Kidney (tissue), 13 donors: ENCODE measurements at regions not wholly inside any gene's neighbourhood (a gene's known extent, or its start where the extent isn't known, plus 50 kb on each side); places are given as distances from the start of the nearest gene placed in this dataset.

Experiments
- DNase-seq, 5 donors: peaks; one replicate each; pipeline ENCODE4 v3.0.0-alpha.2; 2013 to 2020
- FAIRE-seq: peaks from 2 replicates; lab custom pipeline; 2012; peaks lifted over from hg19 to GRCh38; lab: Jason Lieb, UNC
- H3K27ac ChIP-seq, 2 donors: one replicate each; pipeline ENCODE4 v1.7.0; 2013; ENCODE audit warnings: low read depth in 2 of 2, low read length in 2 of 2, inconsistent platforms in 1 of 2
- H3K27me3 ChIP-seq: one replicate; pipeline ENCODE4 v1.7.1; 2013; ENCODE audit warnings: low read length, inconsistent platforms; ENCODE audit not compliant: control insufficient read depth, insufficient read depth
- H3K36me3 ChIP-seq, 3 donors: one replicate each; pipeline versions ENCODE4 v1.7.0 to v1.7.1; 2013; ENCODE audit warnings: low read length in 3 of 3, control low read depth in 1 of 3, inconsistent platforms in 1 of 3; ENCODE audit not compliant: insufficient read depth in 3 of 3, control insufficient read depth in 2 of 3
- H3K4me1 ChIP-seq, 3 donors: one replicate each; pipeline versions ENCODE4 v1.7.0 to v1.7.1; 2013; ENCODE audit warnings: low read length in 3 of 3, inconsistent platforms in 1 of 3, low read depth in 1 of 3; ENCODE audit not compliant: control insufficient read depth in 2 of 3, insufficient read depth in 2 of 3
- H3K4me3 ChIP-seq, 3 donors: one replicate each; pipeline versions ENCODE4 v1.7.0 to v1.8.1; 2013; ENCODE audit warnings: low read length in 3 of 3, control low read depth in 1 of 3, inconsistent platforms in 1 of 3
- H3K9ac ChIP-seq, 3 donors: one replicate each; pipeline versions ENCODE4 v1.7.0 to v1.7.1; 2013; ENCODE audit warnings: low read length in 3 of 3, control low read depth in 1 of 3, inconsistent platforms in 1 of 3
- H3K9me3 ChIP-seq, 3 donors: one replicate each; pipeline versions ENCODE4 v1.7.0 to v1.7.1; 2013; ENCODE audit warnings: low read length in 3 of 3, control low read depth in 1 of 3, inconsistent platforms in 1 of 3; ENCODE audit not compliant: control insufficient read depth in 2 of 3, insufficient read depth in 1 of 3
- intact Hi-C: fragments of 100-400 bp; cut with DNase I; formaldehyde crosslinking; loops from one replicate; pipeline ENCODE4 v1.11.1; 2022
- TF ChIP-seq, protein P1 (sequence below): IDR thresholded peaks from 3 replicates; pipeline ENCODE4 v1.5.1; 2012; ENCODE audit warnings: mild to moderate bottlenecking, moderate library complexity, borderline replicate concordance; ENCODE audit not compliant: insufficient read depth; ENCODE audit errors: extremely low read depth
- donor health status: control.
- donor health status: control.
- donor health status: control.
- donor health status: control.
- donor health status: control.
- donor health status: DM: yes; HTN: yes; CAD: no.
- donor health status: Normal renal cell carcinoma (clear cell type).

GRCh38 chr1:147434921-147435320 is 106.4 kb upstream of the BCL9 start:
- H3K9ac ChIP-seq, result no peak overlapping the region
- intact Hi-C loops, result no loop called here
- no peak overlapping the region for H3K27ac ChIP-seq
- H3K27me3 ChIP-seq, result no peaks in the 10 kb centered on the region
- FAIRE-seq (no peak), DNase-seq (no peak)
- TF ChIP-seq, protein P1, sequence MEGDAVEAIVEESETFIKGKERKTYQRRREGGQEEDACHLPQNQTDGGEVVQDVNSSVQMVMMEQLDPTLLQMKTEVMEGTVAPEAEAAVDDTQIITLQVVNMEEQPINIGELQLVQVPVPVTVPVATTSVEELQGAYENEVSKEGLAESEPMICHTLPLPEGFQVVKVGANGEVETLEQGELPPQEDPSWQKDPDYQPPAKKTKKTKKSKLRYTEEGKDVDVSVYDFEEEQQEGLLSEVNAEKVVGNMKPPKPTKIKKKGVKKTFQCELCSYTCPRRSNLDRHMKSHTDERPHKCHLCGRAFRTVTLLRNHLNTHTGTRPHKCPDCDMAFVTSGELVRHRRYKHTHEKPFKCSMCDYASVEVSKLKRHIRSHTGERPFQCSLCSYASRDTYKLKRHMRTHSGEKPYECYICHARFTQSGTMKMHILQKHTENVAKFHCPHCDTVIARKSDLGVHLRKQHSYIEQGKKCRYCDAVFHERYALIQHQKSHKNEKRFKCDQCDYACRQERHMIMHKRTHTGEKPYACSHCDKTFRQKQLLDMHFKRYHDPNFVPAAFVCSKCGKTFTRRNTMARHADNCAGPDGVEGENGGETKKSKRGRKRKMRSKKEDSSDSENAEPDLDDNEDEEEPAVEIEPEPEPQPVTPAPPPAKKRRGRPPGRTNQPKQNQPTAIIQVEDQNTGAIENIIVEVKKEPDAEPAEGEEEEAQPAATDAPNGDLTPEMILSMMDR, result no peak
- H3K4me1 ChIP-seq, result no peaks in the 10 kb centered on the region
- no peaks in the 10 kb centered on the region for H3K36me3 ChIP-seq
- no peaks in the 10 kb centered on the region for H3K9me3 ChIP-seq
- H3K4me3 ChIP-seq, result no peak overlapping the region

GRCh38 chr1:147444381-147444780 is 96.9 kb upstream of the BCL9 start:
- Histone ChIP-seq H3K9ac (no peak overlapping the region), H3K36me3 (no peaks in the 10 kb centered on the region), H3K4me1 (no peaks in the 10 kb centered on the region), H3K27me3 (no peaks in the 10 kb centered on the region), H3K27ac (no peak overlapping the region), H3K4me3 (no peak overlapping the region), H3K9me3 (peaks cover 0 to 17% (median 0%) of the 10 kb centered on the region in 3 donors)
- intact Hi-C loops, result no loop called here
- FAIRE-seq (no peak), DNase-seq (no peak)
- TF ChIP-seq, protein P1, result no peak

- FAIRE-seq, result no peak
- no peak for DNase-seq
- H3K27me3 ChIP-seq, result no peaks in the 10 kb centered on the region
- no peak overlapping the region for H3K4me3 ChIP-seq
- TF ChIP-seq, protein P1, result no peak
- intact Hi-C loops, result no loop called here
- no peaks in the 10 kb centered on the region for H3K36me3 ChIP-seq
- no peak overlapping the region for H3K9ac ChIP-seq
- peaks cover 0 to 3% (median 0%) of the 10 kb centered on the region in 3 donors for H3K9me3 ChIP-seq
- H3K4me1 ChIP-seq, result no peaks in the 10 kb centered on the region
- no peak overlapping the region for H3K27ac ChIP-seq
Observed at GRCh38 chr1:147451628-147452027, 89.7 kb upstream of the BCL9 start.

GRCh38 chr1:147452809-147453208 is 88.5 kb upstream of the BCL9 start:
- H3K9me3 ChIP-seq, result no peaks in the 10 kb centered on the region
- H3K36me3 ChIP-seq, result no peaks in the 10 kb centered on the region
- intact Hi-C loops, result no loop called here
- no peaks in the 10 kb centered on the region for H3K4me1 ChIP-seq
- no peak for DNase-seq
- H3K4me3 ChIP-seq, result no peak overlapping the region
- no peak for FAIRE-seq
- no peak overlapping the region for H3K27ac ChIP-seq
- H3K27me3 ChIP-seq, result no peaks in the 10 kb centered on the region
- TF ChIP-seq, protein P1, result no peak
- H3K9ac ChIP-seq, result no peak overlapping the region
